ENCODE measurements at regions not wholly inside any gene's neighbourhood (a gene's known extent, or its start where the extent isn't known, plus 50 kb on each side); places are given as distances from the start of the nearest gene placed in this dataset.

DNA sequence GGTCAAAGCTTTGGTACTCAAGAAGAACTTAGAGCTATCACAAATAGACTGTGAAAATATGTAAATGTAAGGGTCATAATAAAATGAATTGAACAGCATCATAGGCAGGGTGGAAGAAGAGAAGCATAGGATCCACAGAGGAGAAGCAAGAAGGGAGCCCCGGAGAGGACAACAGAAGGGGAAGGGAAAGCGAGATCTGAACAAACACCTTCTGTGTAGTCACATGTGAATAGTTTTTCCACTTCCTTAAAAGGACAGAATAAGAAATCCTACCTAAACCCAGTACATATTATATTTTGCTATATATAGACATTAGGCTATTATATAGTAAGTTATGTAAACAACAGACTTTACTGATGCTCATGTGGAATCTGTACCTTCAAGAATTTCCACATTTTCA, 160.2 kb downstream of the DKK1 start:
- no peak for TF ChIP-seq TAF1 (conservative IDR thresholded peaks at IDR 0.05)
- TF ChIP-seq, protein P1, sequence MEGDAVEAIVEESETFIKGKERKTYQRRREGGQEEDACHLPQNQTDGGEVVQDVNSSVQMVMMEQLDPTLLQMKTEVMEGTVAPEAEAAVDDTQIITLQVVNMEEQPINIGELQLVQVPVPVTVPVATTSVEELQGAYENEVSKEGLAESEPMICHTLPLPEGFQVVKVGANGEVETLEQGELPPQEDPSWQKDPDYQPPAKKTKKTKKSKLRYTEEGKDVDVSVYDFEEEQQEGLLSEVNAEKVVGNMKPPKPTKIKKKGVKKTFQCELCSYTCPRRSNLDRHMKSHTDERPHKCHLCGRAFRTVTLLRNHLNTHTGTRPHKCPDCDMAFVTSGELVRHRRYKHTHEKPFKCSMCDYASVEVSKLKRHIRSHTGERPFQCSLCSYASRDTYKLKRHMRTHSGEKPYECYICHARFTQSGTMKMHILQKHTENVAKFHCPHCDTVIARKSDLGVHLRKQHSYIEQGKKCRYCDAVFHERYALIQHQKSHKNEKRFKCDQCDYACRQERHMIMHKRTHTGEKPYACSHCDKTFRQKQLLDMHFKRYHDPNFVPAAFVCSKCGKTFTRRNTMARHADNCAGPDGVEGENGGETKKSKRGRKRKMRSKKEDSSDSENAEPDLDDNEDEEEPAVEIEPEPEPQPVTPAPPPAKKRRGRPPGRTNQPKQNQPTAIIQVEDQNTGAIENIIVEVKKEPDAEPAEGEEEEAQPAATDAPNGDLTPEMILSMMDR (IDR thresholded peaks at IDR 0.05; ENCODE audit: low read depth, low read length, missing input control) = no peak
- no peak for TF ChIP-seq EGR1 (IDR thresholded peaks at IDR 0.05; ENCODE audit: low read depth in 2 of 2)
- TF ChIP-seq JUND (IDR thresholded peaks at IDR 0.05) = no peak
- TF ChIP-seq, protein P2, sequence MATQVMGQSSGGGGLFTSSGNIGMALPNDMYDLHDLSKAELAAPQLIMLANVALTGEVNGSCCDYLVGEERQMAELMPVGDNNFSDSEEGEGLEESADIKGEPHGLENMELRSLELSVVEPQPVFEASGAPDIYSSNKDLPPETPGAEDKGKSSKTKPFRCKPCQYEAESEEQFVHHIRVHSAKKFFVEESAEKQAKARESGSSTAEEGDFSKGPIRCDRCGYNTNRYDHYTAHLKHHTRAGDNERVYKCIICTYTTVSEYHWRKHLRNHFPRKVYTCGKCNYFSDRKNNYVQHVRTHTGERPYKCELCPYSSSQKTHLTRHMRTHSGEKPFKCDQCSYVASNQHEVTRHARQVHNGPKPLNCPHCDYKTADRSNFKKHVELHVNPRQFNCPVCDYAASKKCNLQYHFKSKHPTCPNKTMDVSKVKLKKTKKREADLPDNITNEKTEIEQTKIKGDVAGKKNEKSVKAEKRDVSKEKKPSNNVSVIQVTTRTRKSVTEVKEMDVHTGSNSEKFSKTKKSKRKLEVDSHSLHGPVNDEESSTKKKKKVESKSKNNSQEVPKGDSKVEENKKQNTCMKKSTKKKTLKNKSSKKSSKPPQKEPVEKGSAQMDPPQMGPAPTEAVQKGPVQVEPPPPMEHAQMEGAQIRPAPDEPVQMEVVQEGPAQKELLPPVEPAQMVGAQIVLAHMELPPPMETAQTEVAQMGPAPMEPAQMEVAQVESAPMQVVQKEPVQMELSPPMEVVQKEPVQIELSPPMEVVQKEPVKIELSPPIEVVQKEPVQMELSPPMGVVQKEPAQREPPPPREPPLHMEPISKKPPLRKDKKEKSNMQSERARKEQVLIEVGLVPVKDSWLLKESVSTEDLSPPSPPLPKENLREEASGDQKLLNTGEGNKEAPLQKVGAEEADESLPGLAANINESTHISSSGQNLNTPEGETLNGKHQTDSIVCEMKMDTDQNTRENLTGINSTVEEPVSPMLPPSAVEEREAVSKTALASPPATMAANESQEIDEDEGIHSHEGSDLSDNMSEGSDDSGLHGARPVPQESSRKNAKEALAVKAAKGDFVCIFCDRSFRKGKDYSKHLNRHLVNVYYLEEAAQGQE (IDR thresholded peaks at IDR 0.05) = no peak
- no peak for TF ChIP-seq YY1 (IDR thresholded peaks at IDR 0.05)
- no peak for TF ChIP-seq RXRA (IDR thresholded peaks at IDR 0.05)
- TF ChIP-seq RAD21 (IDR thresholded peaks at IDR 0.05) = no peak
- TF ChIP-seq HNF4G (IDR thresholded peaks at IDR 0.05) = no peak
